ENCODE measurements at regions not wholly inside any gene's neighbourhood (a gene's known extent, or its start where the extent isn't known, plus 50 kb on each side); places are given as distances from the start of the nearest gene placed in this dataset.

GRCh38 chr18:8920856-8921787 lies 181.4 kb upstream of the NDUFV2 start (continued):
- TF ChIP-seq ZFX (CRISPR knock-in tag; IDR thresholded peaks at IDR 0.05) (peak; percentile 29; the same call in 1 of the 2 replicates), TCF3 (CRISPR knock-in tag; IDR thresholded peaks at IDR 0.05) (peak; percentile 79), GATAD2A (IDR thresholded peaks at IDR 0.05) (0 out of 2 replicates have a peak, but pooled peaks have one; percentile 54), CBFA2T3 (IDR thresholded peaks at IDR 0.05) (peak; percentile 85), MTA1 (IDR thresholded peaks at IDR 0.05; ENCODE audit: borderline replicate concordance) (peak; percentile 27; the same call in 1 of the 2 replicates), CTBP1 (IDR thresholded peaks at IDR 0.05; ENCODE audit: borderline replicate concordance) (peak; percentile 16; the same call in 1 of the 2 replicates), MTA2 (IDR thresholded peaks at IDR 0.05; ENCODE audit: low read depth) (peak; percentile 80), TRIM24 (IDR thresholded peaks at IDR 0.05) (peak; percentile 73 to 86), SMARCA4 (IDR thresholded peaks at IDR 0.05) (peak; percentile 84), KDM1A (IDR thresholded peaks at IDR 0.05) (peak in 1 of 2 experiments; percentile 26; a peak in 1 of 4 replicates), CTCF (IDR thresholded peaks at IDR 0.05 in 2 of 3, conservative IDR thresholded peaks at IDR 0.05 in 1 of 3; ENCODE audit: insufficient read depth in 2 of 3, low read depth in 1 of 3, low read length in 3 of 3) (peak in 2 of 3 experiments; percentile 30 to 47; a peak in 3 of 6 replicates)

All from K562 (cell line).